Stimulated activated CD4-positive, alpha-beta T cell treated with anti-CD3 and anti-CD28 coated beads, Interleukin-2, amount 100 ng/mL, for 24 hours (primary cell): ENCODE measurements at regions not wholly inside any gene's neighbourhood (a gene's known extent, or its start where the extent isn't known, plus 50 kb on each side); places are given as distances from the start of the nearest gene placed in this dataset.
"Not testable (repeated sequence)": the region's sequence is repeated elsewhere in the genome, so short reads cannot be mapped to it uniquely, and the experiment has no call there.

ENCODE experiments used
- DNase-seq, 2 donors: peaks; one replicate each; pipeline ENCODE4 v3.0.0-alpha.2; 2020

DNA sequence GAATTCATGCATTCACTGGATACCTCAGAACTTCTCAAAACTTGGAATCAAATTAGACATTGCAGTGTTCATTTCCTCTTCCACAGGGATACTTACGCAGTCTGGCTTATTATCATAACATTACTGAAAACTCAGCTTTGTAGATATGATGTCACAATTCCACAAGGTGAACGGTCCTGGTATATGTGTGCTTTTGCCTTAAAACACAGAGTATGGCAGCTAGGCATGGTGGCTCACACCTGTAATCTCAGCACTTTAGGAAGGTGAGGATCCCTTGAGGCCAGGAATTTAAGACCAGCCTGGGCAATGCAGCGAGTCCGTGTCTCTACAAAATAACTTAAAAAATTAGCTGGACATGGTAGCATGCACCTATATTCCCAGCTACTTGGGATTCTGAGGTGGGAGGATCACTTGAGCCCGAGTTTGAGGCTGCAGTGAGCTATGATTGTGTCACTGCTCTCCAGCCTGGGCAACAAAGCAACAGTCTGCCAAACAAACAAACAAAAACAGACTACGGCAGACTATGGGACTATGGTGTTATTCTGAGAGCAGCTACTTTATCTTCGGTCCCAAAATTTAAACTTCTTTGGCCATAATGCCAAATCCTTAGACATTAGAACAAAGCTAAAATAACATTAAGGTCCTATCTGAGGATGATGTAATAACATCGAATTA, 1191.9 kb upstream of the SLC39A10 start:
- no peak for DNase-seq

DNA sequence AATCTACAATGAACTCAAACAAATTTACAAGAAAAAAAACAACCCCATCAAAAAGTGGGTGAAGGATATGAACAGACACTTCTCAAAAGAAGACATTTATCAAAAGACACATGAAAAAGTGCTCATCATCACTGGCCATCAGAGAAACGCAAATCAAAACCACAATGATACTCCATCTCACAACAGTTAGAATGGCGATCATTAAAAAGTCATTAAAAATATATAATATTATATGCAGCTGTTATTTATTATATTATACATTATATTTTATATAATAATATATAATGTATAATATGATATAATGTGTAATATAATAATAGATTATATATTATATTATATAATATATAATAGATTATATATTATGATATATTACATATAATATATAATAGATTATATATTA, 1194.1 kb upstream of the SLC39A10 start:
- not testable (repeated sequence) for DNase-seq

DNA sequence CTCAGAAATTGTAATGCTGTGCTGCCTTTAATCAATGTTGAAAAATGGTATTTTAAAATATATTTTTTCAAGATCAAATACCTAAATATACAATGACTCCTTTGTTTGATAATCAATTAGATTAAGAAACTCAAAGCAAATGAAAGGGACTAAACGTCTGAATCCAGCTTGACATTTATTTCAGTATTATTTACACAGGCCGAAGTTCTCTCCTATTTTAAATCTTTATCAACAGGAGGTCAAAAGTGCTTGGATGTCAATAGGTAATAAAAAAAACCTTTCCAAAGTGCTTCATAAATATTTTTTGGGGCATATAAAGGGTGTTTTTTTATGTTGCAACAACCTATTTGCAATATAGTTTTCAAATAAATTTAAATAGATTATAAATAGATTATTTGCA, 1201.7 kb upstream of the SLC39A10 start:
- DNase-seq = no peak

DNA sequence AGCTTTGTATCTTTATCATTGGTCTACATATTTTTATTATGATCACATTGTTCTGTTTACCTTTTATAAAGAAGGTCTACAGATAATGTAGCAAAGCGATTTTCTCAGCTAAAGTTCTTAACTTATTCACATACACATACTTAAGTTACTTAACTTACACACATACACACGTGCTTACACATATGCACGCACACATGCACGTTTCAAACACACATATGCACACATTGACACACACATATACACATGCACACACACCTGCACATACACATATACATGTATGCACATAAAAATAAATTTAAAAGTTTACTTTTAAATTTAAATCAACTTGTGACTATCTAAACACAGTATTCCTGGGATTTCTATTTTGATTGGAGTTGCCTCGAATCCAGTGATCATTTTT, 1204.5 kb upstream of the SLC39A10 start:
- DNase-seq = no peak

DNA sequence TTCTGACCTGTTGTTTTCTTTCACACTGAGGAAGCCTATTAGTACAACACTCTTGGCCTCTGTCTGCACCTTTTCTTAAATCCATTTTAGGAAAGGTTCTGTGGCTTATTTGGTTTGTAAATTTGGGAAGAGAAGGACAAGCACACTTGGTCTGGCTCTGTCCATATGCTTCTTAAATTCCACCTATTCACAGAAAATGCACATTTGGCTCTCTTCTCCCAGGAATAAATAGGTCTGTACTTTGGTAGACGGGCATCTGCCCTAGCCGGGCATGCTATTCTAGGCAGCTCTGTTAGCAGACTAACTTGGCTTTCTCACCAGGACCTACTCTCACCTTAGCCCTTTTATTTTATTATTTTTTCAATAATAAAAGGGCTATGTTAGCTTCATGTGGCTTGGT, 1211.8 kb upstream of the SLC39A10 start:
- DNase-seq = no peak

DNA sequence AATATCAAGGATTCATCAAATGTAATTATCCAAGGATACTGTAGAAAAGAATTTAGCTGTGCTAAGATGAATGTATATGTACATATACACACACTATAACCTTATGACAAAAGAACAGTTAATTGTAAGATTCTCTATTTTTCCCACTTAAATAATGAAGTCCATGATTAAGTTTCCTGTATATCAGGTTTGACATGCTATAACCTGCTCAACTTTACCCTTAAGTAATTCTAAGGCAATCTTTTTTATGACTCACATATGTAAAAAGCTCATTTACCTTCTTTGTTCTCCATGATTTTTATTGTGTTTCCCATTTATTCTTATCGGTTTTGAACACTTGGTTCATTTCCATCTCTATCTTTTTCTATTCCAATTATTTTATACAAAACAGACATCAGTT, 1213.1 kb upstream of the SLC39A10 start:
- DNase-seq = no peak

DNA sequence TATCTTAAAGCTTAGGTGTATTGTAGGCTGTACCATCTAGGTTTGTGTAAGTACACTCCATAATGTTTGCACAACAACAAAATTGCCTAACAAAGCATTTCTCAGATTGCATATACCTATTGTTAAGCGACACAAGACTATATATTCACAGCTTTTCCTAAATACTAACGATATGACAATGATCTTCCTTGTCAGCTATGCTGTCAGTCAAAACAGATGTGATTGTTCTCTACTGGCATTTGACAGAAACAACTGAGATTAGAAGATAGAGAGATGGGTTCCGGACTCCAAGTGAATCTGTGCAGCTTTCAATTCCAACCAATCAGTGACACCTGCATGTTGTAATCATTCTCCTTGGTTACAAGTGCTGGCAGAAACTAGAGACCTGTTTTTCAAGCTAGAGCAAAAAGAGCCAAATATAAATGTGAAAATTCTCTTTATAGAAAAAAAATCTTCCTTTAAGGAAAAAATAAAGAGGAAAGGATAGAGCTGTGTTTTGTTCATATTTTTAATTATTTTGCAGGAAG, 1232.3 kb upstream of the SLC39A10 start:
- no peak for DNase-seq

DNA sequence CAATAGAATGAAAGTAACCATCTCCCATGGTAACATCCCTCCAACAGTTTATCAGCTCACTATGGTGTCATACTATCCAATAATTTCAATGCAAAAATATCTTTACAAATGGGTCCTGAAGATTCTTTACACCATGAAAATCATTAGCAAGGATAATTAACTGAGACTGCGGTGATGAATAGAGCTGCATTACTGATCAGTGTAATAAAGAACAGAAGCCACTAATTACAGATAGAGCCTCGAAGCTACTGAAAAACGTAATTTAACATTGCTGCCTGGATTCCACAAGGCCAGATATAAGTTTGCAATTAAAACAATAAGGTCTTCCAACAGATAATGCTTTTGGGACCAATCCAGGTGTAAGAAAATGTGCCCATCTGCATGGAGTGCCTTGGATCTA, 1245.8 kb upstream of the SLC39A10 start:
- DNase-seq = no peak

DNA sequence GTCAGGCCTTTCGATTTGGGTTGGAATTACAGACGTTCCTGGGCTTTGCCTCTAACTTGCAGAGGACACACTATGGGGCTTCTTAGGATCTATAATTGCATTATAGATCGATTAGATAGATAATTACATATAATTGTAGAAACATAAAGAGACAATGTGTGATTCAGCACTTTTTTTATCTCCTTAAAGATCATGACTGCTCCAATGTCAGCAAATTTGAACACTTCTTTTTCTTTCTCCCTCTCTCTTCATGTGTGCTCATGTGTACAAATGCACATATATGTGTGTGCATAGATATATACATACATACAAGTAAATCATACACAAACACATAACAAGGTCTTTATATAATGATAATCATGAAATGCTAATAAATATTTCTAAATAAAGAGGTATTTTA, 1261.2 kb upstream of the SLC39A10 start:
- no peak for DNase-seq

DNA sequence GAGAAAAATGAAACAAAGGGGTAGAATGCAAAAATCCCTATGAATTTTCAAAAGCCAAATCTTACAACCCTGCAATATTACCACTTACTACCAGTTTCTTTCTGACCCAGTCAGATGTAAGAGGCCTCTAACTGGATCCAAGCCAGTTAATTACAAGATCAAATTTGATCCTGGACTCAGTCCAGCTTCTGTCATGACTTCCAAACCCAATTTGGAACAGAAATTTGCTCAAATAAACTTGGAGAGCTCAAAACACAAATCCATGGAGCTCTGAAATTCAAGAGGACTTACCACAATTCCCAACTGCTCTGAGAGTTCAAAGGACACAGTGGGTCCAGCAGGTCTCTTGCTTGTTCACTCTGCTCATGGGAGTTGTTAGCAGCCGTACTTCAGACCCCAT, 1271.7 kb upstream of the SLC39A10 start:
- no peak for DNase-seq

DNA sequence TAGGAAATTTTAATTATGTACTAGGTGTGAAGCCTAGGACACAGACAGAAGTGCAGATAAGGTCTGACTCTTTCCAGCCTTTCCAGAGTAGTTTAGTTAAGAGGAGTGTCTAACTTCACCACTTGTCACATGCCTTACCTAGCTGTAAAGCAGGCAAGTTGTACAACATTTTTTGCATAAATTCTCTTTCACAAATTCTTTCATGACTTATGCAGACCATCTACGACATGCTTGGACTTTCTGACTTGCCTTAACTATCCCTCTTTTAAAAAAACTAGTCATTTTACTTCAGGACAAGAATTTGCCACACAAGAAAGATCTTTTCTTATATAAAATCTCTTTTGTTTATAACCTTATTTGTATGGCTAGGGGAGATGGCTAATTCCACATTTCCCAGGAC, 1273.6 kb upstream of the SLC39A10 start:
- DNase-seq = no peak

DNA sequence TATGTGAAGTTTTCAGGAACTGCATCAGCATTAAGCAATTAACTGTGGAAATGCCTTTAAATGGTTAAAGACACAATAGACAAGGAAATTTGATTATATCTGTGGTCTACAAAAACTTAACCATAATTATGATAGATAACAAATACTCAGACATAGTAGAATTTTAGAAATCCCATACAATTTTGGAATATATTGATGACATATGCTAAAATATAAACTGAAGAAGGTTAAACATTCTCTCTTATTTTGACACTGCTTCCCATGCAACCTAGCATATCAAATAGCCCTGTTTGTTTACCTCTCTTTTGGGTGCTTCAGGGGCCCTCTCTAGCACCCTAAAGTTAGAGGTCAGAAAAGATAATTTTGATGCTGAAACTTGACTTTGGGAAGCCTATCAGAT, 1274.8 kb upstream of the SLC39A10 start:
- no peak for DNase-seq

DNA sequence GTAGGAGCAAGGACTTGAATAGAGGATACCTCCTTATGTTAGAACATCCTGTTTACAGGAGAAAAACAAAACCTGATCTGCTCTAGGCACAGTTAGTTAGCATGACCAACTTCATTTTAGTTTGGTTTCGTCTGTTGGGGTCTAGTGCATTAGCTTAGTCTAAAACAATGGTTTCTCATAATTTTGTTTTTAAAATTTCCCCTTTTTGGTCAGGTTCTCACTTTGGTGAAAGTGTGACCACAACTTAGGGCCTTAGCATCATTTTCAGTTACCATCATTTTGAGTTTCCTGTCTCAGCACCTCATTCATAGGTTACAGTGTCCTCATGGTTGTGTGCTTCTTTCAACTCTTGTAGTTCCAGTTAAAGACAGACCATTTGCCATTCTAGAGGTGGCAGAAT, 1277.0 kb upstream of the SLC39A10 start:
- DNase-seq = no peak

DNA sequence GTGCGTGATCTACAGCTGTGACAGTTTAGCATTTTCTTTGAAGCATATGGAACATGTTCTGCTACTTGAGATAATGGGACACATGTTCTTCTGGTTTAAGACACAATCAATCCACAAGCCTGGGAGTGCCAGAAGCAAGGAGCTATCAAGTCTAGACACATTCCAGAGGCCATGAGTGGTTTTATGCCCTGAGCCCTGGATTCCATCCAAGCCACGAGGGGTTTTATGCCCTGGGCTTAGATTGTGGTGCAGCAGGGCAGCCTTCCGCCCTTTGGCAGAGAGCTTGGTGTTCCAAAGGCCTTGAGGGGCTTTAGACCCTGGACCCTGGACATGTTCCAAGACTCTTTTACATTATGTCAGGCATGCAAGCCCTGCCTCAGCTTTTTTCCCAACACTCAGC, 1289.6 kb upstream of the SLC39A10 start:
- DNase-seq = not testable (repeated sequence)

DNA sequence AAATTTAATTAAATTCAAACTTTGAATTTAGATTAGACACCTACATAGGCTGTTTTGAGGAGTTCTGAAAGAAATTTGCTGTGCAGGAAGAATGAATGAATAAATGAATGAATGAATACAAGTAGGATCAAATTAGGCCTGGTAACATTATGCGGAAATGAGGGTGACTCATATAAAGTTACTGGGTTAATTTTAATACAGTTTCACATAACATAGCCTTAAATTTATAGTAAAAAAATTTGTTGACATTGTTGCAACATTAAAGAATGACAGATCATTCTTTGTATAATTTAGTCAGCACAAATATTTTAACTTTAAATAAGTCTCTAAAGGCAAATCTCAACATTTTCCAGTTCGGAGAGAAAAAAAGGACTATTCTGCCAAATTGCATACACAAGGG, 1293.1 kb upstream of the SLC39A10 start:
- no peak for DNase-seq

DNA sequence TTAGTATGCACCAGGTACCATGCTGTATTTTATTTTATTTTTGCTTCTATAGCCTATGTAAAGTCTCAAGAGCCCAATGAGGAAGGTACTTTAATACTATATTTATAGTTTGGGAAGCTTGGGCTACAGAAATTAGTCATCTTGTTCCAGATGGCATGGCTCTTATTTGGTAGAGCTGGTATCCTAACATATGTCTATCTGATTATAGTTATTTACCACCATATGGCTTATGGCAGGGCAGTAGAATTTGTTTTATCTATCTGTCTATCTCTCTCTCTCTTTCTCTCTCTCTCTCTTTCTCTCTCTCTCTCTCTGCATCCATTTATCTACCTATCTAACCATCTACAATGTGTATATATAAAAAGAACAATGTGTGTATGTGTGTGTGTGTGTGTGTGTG, 1293.7 kb upstream of the SLC39A10 start:
- no peak for DNase-seq

DNA sequence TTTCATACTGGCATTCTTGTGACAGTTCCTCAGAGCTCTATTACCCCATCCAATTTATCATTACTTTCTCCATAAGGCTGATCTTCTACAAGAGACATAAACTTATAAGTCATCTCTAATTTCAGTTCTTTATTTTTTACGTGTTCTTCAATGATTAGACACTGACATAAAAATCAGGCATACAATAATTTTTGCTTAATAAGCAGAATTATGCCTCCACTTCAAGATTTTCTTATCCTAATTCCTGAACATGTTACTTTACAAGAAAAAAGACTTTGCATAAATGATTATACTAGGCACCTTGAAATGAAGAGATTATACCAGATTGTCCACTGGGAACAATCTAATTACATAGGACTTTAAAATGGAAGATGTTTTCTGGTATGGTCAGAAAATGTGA, 1304.5 kb upstream of the SLC39A10 start:
- no peak for DNase-seq

DNA sequence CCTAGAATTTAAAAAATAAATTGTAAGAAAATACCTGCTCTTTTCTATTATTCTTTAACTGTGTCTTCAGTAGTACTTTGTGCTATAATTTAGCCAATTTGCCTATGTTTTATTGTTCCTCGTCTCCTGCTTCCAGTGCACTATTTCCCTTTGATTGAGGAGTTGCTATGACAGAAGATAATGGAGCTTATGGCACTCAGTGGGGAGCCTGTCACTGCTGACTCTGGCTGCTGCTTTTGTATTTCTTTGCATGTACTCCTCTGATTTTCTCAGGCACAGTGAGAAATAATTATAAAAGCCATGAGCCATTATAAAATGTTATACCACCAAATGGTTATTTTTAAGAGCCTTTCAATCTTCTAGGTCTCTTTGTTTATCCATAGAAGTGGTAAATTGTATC, 1310.8 kb upstream of the SLC39A10 start:
- DNase-seq = no peak

DNA sequence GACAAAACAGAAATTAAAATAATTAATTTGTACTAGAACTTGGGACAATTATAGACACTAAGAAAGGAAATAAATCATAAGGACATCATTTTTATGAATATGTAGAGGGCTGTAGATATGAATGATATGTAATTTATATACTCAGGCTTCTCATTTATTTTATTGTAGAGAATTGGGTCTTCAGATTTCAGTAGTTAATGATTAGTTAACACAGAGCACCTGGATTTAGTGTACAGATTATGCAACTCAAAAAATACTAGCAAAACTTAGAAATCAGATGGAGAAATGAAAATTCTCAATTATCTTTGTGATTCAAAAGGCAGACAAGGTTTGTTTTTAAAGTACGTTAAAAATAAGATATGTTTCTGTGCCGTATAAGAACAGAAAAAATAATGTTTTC, 1311.7 kb upstream of the SLC39A10 start:
- no peak for DNase-seq

DNA sequence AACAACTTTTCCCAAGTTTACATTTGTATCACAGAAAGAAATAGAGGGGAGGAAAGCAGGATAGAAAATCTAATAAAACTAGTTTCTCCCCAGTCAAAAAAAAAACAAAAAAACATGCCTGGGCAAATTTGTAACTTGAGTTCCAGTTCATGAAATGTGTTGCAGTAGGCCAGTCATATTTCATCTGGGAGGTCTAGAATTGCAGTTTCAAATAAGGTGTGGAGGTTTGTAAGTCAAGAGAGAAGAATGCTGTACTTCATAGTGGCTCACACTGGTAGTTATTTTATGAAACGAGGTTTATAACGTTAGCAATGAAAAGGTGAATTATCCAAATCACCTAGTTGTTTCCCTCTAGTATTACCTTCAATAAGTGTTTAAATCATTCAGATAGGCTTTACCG, 1313.9 kb upstream of the SLC39A10 start:
- DNase-seq = no peak

DNA sequence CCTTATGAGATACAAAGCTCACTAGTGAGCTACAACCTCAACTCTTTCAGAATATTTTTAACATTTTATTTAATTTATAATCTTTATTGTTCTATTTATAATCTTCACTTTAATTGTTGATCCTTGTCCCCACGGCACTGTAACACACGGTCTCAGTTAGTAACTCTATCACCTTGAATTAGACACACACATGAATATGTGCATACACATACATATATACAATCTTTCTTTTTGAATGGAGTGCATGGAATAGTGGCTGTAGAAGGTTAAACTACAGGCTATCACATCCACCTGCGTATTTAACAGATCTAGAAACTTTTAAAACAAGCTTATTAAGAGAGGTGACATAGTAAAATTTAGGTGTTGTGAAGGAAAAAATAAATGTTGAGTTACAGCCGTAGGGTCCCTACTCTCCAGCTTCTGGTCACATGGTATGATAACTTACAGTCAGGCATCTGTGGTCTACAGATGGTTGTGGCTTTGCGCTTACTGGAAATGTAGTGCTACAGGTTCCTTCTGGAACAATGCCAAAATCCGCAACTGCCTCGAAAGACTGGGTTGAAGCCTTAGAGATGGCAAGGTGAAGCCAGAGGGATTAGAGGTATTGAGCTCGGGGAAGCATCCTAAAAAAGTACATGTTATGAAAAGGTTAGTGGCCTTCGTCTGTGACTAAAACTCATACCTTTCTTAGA, 1324.1 kb upstream of the SLC39A10 start:
- no peak for DNase-seq

DNA sequence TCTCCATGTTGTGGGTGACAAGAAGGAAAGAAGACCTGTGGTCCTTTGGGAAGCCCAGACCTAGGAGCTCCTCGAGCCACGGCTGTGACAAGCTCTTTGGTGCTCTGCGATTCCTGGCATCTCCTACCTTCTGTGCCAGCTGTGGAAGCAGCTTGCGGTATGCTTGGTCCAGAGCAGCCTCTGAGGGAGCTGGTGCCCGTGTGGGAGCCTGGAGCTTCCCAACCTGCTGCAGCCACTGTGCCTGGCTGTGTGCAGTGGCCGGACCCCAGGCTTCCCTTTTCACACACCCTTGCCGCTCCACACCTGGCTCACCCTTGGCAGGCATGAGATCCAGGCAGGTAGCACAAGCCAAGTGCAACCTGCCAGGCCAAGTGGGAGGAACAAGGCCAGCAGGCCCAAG, 1328.6 kb upstream of the SLC39A10 start:
- no peak for DNase-seq

DNA sequence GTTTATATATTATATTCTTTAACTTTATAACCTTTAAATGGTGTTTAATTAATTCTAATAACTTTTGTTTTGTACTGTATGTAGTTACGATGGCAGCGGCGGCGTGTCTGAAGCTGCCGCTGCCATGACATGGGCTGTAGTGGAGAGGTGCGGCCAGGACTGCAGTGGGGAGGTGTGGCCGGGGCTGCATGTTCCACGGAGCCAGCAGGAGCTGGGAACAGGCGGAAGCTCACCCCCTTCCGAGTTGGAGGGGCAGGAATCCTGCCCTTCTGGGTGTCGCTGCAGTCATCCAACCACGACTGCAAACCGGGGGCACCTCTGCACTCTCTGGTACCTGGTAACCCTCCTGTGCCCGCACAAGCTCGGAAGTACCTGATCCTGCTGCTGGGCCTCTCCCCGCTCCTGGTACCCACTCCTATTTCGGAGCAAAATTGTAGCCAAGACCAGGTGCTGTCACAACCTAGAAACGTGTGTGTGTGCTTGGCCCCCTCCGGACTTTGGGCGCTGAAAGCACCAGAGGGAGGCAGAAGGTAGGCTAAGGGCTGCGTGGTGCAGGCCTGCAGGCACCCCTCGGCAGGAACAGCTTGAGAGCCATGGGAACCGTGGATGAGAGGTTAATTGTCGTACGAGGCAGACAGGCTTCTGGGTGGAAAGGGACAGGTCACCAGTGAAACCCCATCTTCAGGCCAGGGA, 1329.7 kb upstream of the SLC39A10 start:
- no peak for DNase-seq

DNA sequence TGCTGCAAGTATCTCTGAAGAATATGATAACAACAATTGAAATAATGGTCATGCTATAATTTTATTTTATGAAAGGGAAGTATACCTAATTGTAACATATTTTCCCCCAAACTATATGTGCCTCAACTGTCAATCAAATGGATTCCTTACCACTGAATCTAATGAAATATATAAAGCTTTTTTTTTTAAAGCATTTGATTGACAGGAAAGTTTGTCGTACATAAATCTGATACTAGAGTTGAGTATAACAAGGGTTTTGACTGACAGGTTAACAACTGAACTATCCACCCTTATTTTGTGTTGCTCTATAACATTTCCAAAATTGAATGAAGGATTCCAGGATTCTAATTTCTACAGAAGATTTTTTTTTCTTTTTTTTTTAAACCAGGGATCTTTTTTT, 1333.3 kb upstream of the SLC39A10 start:
- DNase-seq = no peak
